WTC11 (cell line): ENCODE measurements at regions not wholly inside any gene's neighbourhood (a gene's known extent, or its start where the extent isn't known, plus 50 kb on each side); places are given as distances from the start of the nearest gene placed in this dataset.

Source experiments
- JAZF1 ChIP-seq: fragments of 250-450 bp; sonication (Bioruptor Pico); IDR thresholded peaks from 2 replicates; pipeline ENCODE4 v1.9.0; 2021; ENCODE audit warnings: moderate library complexity, mild to moderate bottlenecking, inconsistent platforms
- KAT7 ChIP-seq: sonication (generic); formaldehyde crosslinking; IDR thresholded peaks from 2 replicates; pipeline ENCODE4 v1.8.1; 2023; ENCODE audit warnings: missing genetic modification reagents, mild to moderate bottlenecking, borderline replicate concordance
- NFYB ChIP-seq: sonication (generic); formaldehyde crosslinking; conservative IDR thresholded peaks from 2 replicates; pipeline ENCODE4 v1.8.0; 2022; ENCODE audit warnings: low read depth, missing genetic modification reagents
- TF ChIP-seq, protein P1 (sequence below): sonication (generic); formaldehyde crosslinking; IDR thresholded peaks from 2 replicates; pipeline ENCODE4 v1.8.1; 2022; ENCODE audit warnings: low read depth, missing genetic modification reagents, borderline replicate concordance
- TF ChIP-seq, protein P2 (sequence below): fragments of 200-600 bp; IDR thresholded peaks from 2 replicates; pipeline ENCODE4 v1.8.0; 2022; ENCODE audit warnings: antibody characterized with exemption
- TF ChIP-seq, protein P3 (sequence below): sonication (generic); formaldehyde crosslinking; IDR thresholded peaks from 2 replicates; pipeline ENCODE4 v1.8.1; 2022; ENCODE audit warnings: missing genetic modification reagents, borderline replicate concordance
- TF ChIP-seq, protein P4 (sequence below): sonication (generic); formaldehyde crosslinking; IDR thresholded peaks from 2 replicates; pipeline ENCODE4 v1.8.1; 2023; ENCODE audit warnings: mild to moderate bottlenecking, moderate library complexity, missing genetic modification reagents
- TF ChIP-seq, protein P5 (sequence below): sonication (generic); formaldehyde crosslinking; IDR thresholded peaks from 2 replicates; pipeline ENCODE4 v1.8.0; 2022; ENCODE audit warnings: mild to moderate bottlenecking, missing genetic modification reagents

DNA sequence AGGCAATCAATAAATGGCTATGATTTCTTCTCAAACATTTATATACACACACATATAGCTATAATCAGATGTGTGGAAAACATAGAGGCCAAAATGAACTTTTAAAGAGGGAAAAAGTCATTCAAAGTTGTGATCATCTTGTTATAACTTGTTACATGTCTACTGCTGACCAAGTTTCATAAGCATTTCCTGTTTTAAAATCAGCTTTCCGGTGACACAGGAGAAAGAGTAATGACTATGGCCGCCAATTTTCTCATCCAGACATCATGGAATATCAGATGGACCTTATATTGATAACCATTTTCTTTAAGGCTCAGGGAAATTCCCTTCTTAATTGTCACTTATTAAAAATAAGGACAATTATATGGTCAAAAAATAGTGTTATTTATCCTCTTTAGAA lies 71.7 kb upstream of the AGTR1 start:
- TF ChIP-seq, protein P1, sequence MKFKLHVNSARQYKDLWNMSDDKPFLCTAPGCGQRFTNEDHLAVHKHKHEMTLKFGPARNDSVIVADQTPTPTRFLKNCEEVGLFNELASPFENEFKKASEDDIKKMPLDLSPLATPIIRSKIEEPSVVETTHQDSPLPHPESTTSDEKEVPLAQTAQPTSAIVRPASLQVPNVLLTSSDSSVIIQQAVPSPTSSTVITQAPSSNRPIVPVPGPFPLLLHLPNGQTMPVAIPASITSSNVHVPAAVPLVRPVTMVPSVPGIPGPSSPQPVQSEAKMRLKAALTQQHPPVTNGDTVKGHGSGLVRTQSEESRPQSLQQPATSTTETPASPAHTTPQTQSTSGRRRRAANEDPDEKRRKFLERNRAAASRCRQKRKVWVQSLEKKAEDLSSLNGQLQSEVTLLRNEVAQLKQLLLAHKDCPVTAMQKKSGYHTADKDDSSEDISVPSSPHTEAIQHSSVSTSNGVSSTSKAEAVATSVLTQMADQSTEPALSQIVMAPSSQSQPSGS (CRISPR knock-in tag): no peak
- TF ChIP-seq, protein P2, sequence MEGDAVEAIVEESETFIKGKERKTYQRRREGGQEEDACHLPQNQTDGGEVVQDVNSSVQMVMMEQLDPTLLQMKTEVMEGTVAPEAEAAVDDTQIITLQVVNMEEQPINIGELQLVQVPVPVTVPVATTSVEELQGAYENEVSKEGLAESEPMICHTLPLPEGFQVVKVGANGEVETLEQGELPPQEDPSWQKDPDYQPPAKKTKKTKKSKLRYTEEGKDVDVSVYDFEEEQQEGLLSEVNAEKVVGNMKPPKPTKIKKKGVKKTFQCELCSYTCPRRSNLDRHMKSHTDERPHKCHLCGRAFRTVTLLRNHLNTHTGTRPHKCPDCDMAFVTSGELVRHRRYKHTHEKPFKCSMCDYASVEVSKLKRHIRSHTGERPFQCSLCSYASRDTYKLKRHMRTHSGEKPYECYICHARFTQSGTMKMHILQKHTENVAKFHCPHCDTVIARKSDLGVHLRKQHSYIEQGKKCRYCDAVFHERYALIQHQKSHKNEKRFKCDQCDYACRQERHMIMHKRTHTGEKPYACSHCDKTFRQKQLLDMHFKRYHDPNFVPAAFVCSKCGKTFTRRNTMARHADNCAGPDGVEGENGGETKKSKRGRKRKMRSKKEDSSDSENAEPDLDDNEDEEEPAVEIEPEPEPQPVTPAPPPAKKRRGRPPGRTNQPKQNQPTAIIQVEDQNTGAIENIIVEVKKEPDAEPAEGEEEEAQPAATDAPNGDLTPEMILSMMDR: no peak
- TF ChIP-seq, protein P3, sequence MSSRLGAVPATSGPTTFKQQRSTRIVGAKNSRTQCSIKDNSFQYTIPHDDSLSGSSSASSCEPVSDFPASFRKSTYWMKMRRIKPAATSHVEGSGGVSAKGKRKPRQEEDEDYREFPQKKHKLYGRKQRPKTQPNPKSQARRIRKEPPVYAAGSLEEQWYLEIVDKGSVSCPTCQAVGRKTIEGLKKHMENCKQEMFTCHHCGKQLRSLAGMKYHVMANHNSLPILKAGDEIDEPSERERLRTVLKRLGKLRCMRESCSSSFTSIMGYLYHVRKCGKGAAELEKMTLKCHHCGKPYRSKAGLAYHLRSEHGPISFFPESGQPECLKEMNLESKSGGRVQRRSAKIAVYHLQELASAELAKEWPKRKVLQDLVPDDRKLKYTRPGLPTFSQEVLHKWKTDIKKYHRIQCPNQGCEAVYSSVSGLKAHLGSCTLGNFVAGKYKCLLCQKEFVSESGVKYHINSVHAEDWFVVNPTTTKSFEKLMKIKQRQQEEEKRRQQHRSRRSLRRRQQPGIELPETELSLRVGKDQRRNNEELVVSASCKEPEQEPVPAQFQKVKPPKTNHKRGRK: no peak
- TF ChIP-seq KAT7 (CRISPR knock-in tag) (no peak), JAZF1 (CRISPR knock-in tag) (no peak), NFYB (CRISPR knock-in tag) (no peak)
- TF ChIP-seq, protein P4, sequence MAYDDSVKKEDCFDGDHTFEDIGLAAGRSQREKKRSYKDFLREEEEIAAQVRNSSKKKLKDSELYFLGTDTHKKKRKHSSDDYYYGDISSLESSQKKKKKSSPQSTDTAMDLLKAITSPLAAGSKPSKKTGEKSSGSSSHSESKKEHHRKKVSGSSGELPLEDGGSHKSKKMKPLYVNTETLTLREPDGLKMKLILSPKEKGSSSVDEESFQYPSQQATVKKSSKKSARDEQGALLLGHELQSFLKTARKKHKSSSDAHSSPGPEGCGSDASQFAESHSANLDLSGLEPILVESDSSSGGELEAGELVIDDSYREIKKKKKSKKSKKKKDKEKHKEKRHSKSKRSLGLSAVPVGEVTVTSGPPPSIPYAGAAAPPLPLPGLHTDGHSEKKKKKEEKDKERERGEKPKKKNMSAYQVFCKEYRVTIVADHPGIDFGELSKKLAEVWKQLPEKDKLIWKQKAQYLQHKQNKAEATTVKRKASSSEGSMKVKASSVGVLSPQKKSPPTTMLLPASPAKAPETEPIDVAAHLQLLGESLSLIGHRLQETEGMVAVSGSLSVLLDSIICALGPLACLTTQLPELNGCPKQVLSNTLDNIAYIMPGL: no peak
- TF ChIP-seq, protein P5, sequence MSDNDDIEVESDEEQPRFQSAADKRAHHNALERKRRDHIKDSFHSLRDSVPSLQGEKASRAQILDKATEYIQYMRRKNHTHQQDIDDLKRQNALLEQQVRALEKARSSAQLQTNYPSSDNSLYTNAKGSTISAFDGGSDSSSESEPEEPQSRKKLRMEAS: no peak
